Transverse colon (tissue), 4 donors: ENCODE measurements at regions not wholly inside any gene's neighbourhood (a gene's known extent, or its start where the extent isn't known, plus 50 kb on each side); places are given as distances from the start of the nearest gene placed in this dataset.

Source experiments
- DNase-seq: peaks from one replicate; pipeline ENCODE4 v3.0.0-alpha.2; 2019
- H3K27ac ChIP-seq, 4 donors: fragments of 200-600 bp; sonication (generic); 2 replicates each; pipeline ENCODE4 v1.5.1; 2016 to 2018; ENCODE audit warnings: inconsistent platforms in 4 of 4
- H3K27me3 ChIP-seq: fragments of 200-600 bp; sonication (generic); 2 replicates; pipeline ENCODE4 v1.5.1; 2017; ENCODE audit warnings: inconsistent platforms
- H3K36me3 ChIP-seq, 4 donors: fragments of 200-600 bp; sonication (generic); 2 replicates each; pipeline ENCODE4 v1.5.1; 2017 to 2019; ENCODE audit warnings: inconsistent platforms in 4 of 4
- H3K4me1 ChIP-seq, 4 donors: fragments of 200-600 bp; sonication (generic); 2 replicates each; pipeline ENCODE4 v1.5.1; 2017 to 2020; ENCODE audit warnings: inconsistent platforms in 4 of 4
- H3K4me3 ChIP-seq, 4 donors: fragments of 200-600 bp; sonication (generic); 1 replicate in 1 of 4; 2 replicates in 3 of 4; pipeline versions ENCODE4 v1.5.1 to v1.6.1; 2017 to 2019; ENCODE audit warnings: inconsistent platforms in 4 of 4
- H3K9me3 ChIP-seq, 2 donors: fragments of 200-600 bp; sonication (generic); 2 replicates each; pipeline ENCODE4 v1.5.1; 2017 to 2019; ENCODE audit warnings: inconsistent platforms in 2 of 2
- EP300 ChIP-seq: sonication (generic); formaldehyde crosslinking; IDR thresholded peaks from one replicate; pipeline ENCODE4 v1.6.1; 2017; ENCODE audit warnings: antibody characterized with exemption, low read depth
- POLR2A ChIP-seq: fragments of 450-650 bp; IDR thresholded peaks from one replicate; pipeline ENCODE4 v1.6.1; 2016; ENCODE audit warnings: antibody characterized with exemption, mild to moderate bottlenecking, moderate library complexity
- POLR2AphosphoS5 ChIP-seq, 3 donors: sonication (generic); formaldehyde crosslinking; IDR thresholded peaks; one replicate each; pipeline ENCODE4 v1.6.1; 2016; ENCODE audit warnings: antibody characterized with exemption in 3 of 3
- WGBS, 2 donors: methylation state at CpG; one replicate each; pipeline ENCODE4 v1.1.5; 2018; ENCODE audit warnings: low coverage in 1 of 2; 5-methylcytosine and 5-hydroxymethylcytosine counted together
- in situ Hi-C, 4 donors: fragments of 200-750 bp; cut with MboI; loops; one replicate each; pipeline versions ENCODE4 v1.15.0 to v1.15.1; 2017; ENCODE audit warnings: low sequenced_read_pairs in 3 of 4, low pct_ligation_motif_present in 1 of 4, low pct_unique_long_range_greater_than_20kb in 1 of 4
- intact Hi-C: fragments of 100-400 bp; cut with DNase I; formaldehyde crosslinking; loops from one replicate; pipeline ENCODE4 v1.15.1; 2023; ENCODE audit warnings: low total_unique reads
- TF ChIP-seq, protein P1 (sequence below), 5 experiments: fragments of 200-600 bp in 3 of 5; fragments of 450-650 bp in 2 of 5; sonication (generic) in 3 of 5; IDR thresholded peaks; 1 replicate in 2 of 5; 2 replicates in 3 of 5; pipeline ENCODE4 v1.5.1; 2016 to 2017; ENCODE audit warnings: antibody characterized with exemption in 5 of 5, inconsistent platforms in 3 of 5, mild to moderate bottlenecking in 2 of 5, moderate library complexity in 1 of 5

- H3K27me3 ChIP-seq = no peaks in the 10 kb centered on the region
- H3K4me3 ChIP-seq = no peak overlapping the region
- H3K9me3 ChIP-seq = no peaks in the 10 kb centered on the region
- TF ChIP-seq POLR2A (no peak), POLR2AphosphoS5 (IDR thresholded peaks at IDR 0.05) (no peak), EP300 (no peak)
- TF ChIP-seq, protein P1, sequence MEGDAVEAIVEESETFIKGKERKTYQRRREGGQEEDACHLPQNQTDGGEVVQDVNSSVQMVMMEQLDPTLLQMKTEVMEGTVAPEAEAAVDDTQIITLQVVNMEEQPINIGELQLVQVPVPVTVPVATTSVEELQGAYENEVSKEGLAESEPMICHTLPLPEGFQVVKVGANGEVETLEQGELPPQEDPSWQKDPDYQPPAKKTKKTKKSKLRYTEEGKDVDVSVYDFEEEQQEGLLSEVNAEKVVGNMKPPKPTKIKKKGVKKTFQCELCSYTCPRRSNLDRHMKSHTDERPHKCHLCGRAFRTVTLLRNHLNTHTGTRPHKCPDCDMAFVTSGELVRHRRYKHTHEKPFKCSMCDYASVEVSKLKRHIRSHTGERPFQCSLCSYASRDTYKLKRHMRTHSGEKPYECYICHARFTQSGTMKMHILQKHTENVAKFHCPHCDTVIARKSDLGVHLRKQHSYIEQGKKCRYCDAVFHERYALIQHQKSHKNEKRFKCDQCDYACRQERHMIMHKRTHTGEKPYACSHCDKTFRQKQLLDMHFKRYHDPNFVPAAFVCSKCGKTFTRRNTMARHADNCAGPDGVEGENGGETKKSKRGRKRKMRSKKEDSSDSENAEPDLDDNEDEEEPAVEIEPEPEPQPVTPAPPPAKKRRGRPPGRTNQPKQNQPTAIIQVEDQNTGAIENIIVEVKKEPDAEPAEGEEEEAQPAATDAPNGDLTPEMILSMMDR (IDR thresholded peaks at IDR 0.05) = no peak
- no peak for DNase-seq
- in situ Hi-C loops = no loop called here
- WGBS, 2 donors = 54% methylated on average over 7 of the region's 7 CpGs; no CpG with 5 or more reads in 1 of the 2 donors
- H3K4me1 ChIP-seq = no peaks in the 10 kb centered on the region
- intact Hi-C loops = no loop called here
- H3K36me3 ChIP-seq = no peaks in the 10 kb centered on the region
- no peak overlapping the region for H3K27ac ChIP-seq
These were observed 215.8 kb upstream of the PPP2R2D start for GRCh38 chr10:131685007-131685406.

- TF ChIP-seq, protein P1 (IDR thresholded peaks at IDR 0.05) = no peak
- TF ChIP-seq EP300 (no peak), POLR2A (no peak), POLR2AphosphoS5 (IDR thresholded peaks at IDR 0.05) (no peak)
- WGBS, 2 donors = 64 to 80% methylated on average over 4 to 10 of the region's 10 CpGs
- intact Hi-C loops = no loop called here
- no peak for DNase-seq
- Histone ChIP-seq H3K4me1 (no peaks in the 10 kb centered on the region), H3K36me3 (no peaks in the 10 kb centered on the region), H3K27ac (no peak overlapping the region), H3K9me3 (no peaks in the 10 kb centered on the region), H3K4me3 (no peak overlapping the region), H3K27me3 (no peaks in the 10 kb centered on the region)
- in situ Hi-C loops = no loop called here
These were observed 215.2 kb upstream of the PPP2R2D start for GRCh38 chr10:131685576-131685975.

GRCh38 chr10:131686781-131687420 is 213.9 kb upstream of the PPP2R2D start:
- Histone ChIP-seq H3K4me3 (no peak overlapping the region), H3K9me3 (no peaks in the 10 kb centered on the region), H3K36me3 (no peaks in the 10 kb centered on the region), H3K27me3 (no peaks in the 10 kb centered on the region), H3K27ac (no peak overlapping the region), H3K4me1 (no peaks in the 10 kb centered on the region)
- no peak for DNase-seq
- TF ChIP-seq EP300 (no peak), POLR2A (no peak), POLR2AphosphoS5 (IDR thresholded peaks at IDR 0.05) (no peak)
- TF ChIP-seq, protein P1 (IDR thresholded peaks at IDR 0.05) = no peak
- WGBS, 2 donors = 41 to 55% methylated on average over 5 to 17 of the region's 17 CpGs
- in situ Hi-C loops (no loop called here), intact Hi-C loops (no loop called here)

- TF ChIP-seq POLR2A (no peak), POLR2AphosphoS5 (IDR thresholded peaks at IDR 0.05) (no peak), EP300 (no peak)
- TF ChIP-seq, protein P1 (IDR thresholded peaks at IDR 0.05) = no peak
- intact Hi-C loops = no loop called here
- 52 to 100% methylated on average over 1 of the region's 1 CpG for WGBS, 2 donors
- Histone ChIP-seq H3K27me3 (no peaks in the 10 kb centered on the region), H3K9me3 (no peaks in the 10 kb centered on the region), H3K4me3 (no peak overlapping the region), H3K36me3 (no peaks in the 10 kb centered on the region), H3K27ac (no peak overlapping the region), H3K4me1 (no peaks in the 10 kb centered on the region)
- DNase-seq = no peak
- in situ Hi-C loops = no loop called here
These were observed 212.5 kb upstream of the PPP2R2D start for GRCh38 chr10:131688304-131688703.
